Testis (tissue), 2 donors: ENCODE measurements at regions not wholly inside any gene's neighbourhood (a gene's known extent, or its start where the extent isn't known, plus 50 kb on each side); places are given as distances from the start of the nearest gene placed in this dataset.

Experiments
- POLR2A ChIP-seq: fragments of 450-650 bp; IDR thresholded peaks from one replicate; pipeline ENCODE4 v1.6.1; 2017; ENCODE audit warnings: antibody characterized with exemption, mild to moderate bottlenecking, moderate library complexity
- TF ChIP-seq, protein P1 (sequence below), 3 experiments: fragments of 450-650 bp in 2 of 3; fragments of 200-600 bp in 1 of 3; sonication (generic) in 1 of 3; IDR thresholded peaks; one replicate each; pipeline ENCODE4 v1.5.1; 2016 to 2019; ENCODE audit warnings: antibody characterized with exemption in 3 of 3, mild to moderate bottlenecking in 2 of 3, moderate library complexity in 1 of 3

- no peak for TF ChIP-seq POLR2A
- TF ChIP-seq, protein P1, sequence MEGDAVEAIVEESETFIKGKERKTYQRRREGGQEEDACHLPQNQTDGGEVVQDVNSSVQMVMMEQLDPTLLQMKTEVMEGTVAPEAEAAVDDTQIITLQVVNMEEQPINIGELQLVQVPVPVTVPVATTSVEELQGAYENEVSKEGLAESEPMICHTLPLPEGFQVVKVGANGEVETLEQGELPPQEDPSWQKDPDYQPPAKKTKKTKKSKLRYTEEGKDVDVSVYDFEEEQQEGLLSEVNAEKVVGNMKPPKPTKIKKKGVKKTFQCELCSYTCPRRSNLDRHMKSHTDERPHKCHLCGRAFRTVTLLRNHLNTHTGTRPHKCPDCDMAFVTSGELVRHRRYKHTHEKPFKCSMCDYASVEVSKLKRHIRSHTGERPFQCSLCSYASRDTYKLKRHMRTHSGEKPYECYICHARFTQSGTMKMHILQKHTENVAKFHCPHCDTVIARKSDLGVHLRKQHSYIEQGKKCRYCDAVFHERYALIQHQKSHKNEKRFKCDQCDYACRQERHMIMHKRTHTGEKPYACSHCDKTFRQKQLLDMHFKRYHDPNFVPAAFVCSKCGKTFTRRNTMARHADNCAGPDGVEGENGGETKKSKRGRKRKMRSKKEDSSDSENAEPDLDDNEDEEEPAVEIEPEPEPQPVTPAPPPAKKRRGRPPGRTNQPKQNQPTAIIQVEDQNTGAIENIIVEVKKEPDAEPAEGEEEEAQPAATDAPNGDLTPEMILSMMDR (IDR thresholded peaks at IDR 0.05) = no peak
These were observed 62.8 kb upstream of the LRCH1 start for GRCh38 chr13:46490129-46490528.
